Neural progenitor cell (in vitro differentiated cells): ENCODE measurements at regions not wholly inside any gene's neighbourhood (a gene's known extent, or its start where the extent isn't known, plus 50 kb on each side); places are given as distances from the start of the nearest gene placed in this dataset.

Experiments used
- EZH2phosphoT487 ChIP-seq: fragments of 200-600 bp; sonication (generic); IDR thresholded peaks from 2 replicates; pipeline ENCODE4 v1.6.1; 2017; ENCODE audit warnings: antibody characterized with exemption
- TF ChIP-seq, protein P1 (sequence below): fragments of 200-600 bp; sonication (generic); IDR thresholded peaks from 2 replicates; pipeline ENCODE4 v1.5.1; 2017; ENCODE audit warnings: antibody characterized with exemption, mild to moderate bottlenecking

DNA sequence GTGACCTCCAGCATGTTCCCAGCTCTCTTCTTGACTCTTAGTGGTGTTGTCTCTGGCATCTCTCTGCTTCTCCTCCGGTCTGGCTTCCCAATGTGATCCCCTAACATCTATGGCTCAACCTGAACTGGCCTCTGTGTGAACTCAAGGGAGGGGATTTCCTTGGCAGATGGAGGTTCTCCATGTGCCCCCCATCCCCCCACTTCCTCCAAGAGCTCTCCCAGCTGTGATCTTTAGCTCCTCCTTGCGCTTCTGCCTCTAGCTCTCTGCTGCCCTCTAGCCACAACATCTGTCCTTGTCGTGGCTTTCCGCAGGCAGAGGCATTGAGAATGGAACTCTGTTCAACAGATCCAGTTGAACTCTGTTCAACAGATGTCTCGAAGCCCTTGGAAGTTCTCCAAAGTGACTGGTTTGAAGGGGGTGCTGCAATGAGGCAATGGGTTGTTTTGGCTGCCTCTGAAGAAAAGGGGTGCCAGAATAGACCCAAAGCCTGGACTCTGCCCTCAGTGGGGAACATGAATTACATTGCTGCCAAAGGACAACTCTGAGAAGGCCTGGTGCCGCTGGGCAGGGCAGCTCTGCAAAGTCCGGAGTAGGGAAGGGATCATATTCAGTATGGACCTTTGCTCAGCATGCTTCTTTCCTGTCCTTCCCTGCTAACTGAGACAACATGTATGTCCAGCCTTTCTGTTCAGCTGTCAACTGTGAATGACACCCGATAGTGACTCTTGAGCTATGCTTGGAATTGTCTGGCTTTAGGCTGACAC is 61.9 kb downstream of the ADM start:
- TF ChIP-seq, protein P1, sequence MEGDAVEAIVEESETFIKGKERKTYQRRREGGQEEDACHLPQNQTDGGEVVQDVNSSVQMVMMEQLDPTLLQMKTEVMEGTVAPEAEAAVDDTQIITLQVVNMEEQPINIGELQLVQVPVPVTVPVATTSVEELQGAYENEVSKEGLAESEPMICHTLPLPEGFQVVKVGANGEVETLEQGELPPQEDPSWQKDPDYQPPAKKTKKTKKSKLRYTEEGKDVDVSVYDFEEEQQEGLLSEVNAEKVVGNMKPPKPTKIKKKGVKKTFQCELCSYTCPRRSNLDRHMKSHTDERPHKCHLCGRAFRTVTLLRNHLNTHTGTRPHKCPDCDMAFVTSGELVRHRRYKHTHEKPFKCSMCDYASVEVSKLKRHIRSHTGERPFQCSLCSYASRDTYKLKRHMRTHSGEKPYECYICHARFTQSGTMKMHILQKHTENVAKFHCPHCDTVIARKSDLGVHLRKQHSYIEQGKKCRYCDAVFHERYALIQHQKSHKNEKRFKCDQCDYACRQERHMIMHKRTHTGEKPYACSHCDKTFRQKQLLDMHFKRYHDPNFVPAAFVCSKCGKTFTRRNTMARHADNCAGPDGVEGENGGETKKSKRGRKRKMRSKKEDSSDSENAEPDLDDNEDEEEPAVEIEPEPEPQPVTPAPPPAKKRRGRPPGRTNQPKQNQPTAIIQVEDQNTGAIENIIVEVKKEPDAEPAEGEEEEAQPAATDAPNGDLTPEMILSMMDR: peak; percentile 85
- TF ChIP-seq EZH2phosphoT487: no peak
